CD14-positive monocyte (primary cell): ENCODE measurements at regions not wholly inside any gene's neighbourhood (a gene's known extent, or its start where the extent isn't known, plus 50 kb on each side); places are given as distances from the start of the nearest gene placed in this dataset.

Source experiments
- DNase-seq, 3 donors: peaks; one replicate each; pipeline ENCODE4 v3.0.0-alpha.2; 2011 to 2022
- H2AFZ ChIP-seq: 2 replicates; pipeline ENCODE4 v1.6.0; 2012; ENCODE audit warnings: mild to moderate bottlenecking, low read depth, low read length, inconsistent platforms; ENCODE audit not compliant: insufficient read depth, poor library complexity, severe bottlenecking
- H3K27ac ChIP-seq, 2 donors: 1 replicate in 1 of 2; 2 replicates in 1 of 2; pipeline ENCODE4 v1.5.1; 2012 to 2013; ENCODE audit warnings: low read length in 2 of 2, control low read depth in 1 of 2, inconsistent platforms in 1 of 2, low read depth in 1 of 2, mild to moderate bottlenecking in 1 of 2
- H3K27me3 ChIP-seq, 2 donors: one replicate each; pipeline versions ENCODE4 v1.6.0 to v1.6.1; 2011 to 2013; ENCODE audit warnings: low read length in 2 of 2; ENCODE audit not compliant: control insufficient read depth in 2 of 2, insufficient read depth in 2 of 2
- H3K36me3 ChIP-seq, 2 donors: replicated peaks in 1 of 2; 1 replicate in 1 of 2; 2 replicates in 1 of 2; pipeline versions ENCODE4 v1.5.1 to v1.6.1; 2012 to 2013; ENCODE audit warnings: low read length in 2 of 2, control low read depth in 1 of 2, inconsistent platforms in 1 of 2, mild to moderate bottlenecking in 1 of 2; ENCODE audit not compliant: insufficient read depth in 2 of 2, control insufficient read depth in 1 of 2
- H3K4me1 ChIP-seq, 2 donors: 1 replicate in 1 of 2; 2 replicates in 1 of 2; pipeline versions ENCODE4 v1.5.1 to v1.6.1; 2012 to 2013; ENCODE audit warnings: low read length in 2 of 2, control low read depth in 1 of 2, inconsistent platforms in 1 of 2, mild to moderate bottlenecking in 1 of 2, moderate library complexity in 1 of 2; ENCODE audit not compliant: insufficient read depth in 2 of 2, control insufficient read depth in 1 of 2
- H3K4me2 ChIP-seq: replicated peaks from 2 replicates; pipeline ENCODE3; 2012; ENCODE audit warnings: low read length, moderate library complexity, mild to moderate bottlenecking; ENCODE audit not compliant: poor library complexity, severe bottlenecking; ENCODE audit errors: extremely low read depth
- H3K4me3 ChIP-seq, 3 experiments: fragments of 200-600 bp in 1 of 3; sonication (generic) in 1 of 3; replicated peaks in 1 of 3; 1 replicate in 2 of 3; 2 replicates in 1 of 3; pipeline ENCODE4 v1.5.1; 2011 to 2013; ENCODE audit warnings: low read length in 3 of 3, mild to moderate bottlenecking in 3 of 3, control low read depth in 2 of 3, low read depth in 2 of 3, inconsistent platforms in 1 of 3, moderate library complexity in 1 of 3
- H3K79me2 ChIP-seq: 2 replicates; pipeline ENCODE4 v1.6.0; 2012; ENCODE audit warnings: mild to moderate bottlenecking, control low read depth, inconsistent platforms, low read length, moderate library complexity; ENCODE audit not compliant: insufficient read depth
- H3K9ac ChIP-seq: 2 replicates; pipeline ENCODE4 v1.6.0; 2017; ENCODE audit warnings: low read length, mild to moderate bottlenecking; ENCODE audit not compliant: insufficient read depth, poor library complexity, severe bottlenecking
- H3K9me3 ChIP-seq, 2 donors: replicated peaks in 1 of 2; 1 replicate in 1 of 2; 2 replicates in 1 of 2; pipeline versions ENCODE4 v1.5.1 to v1.6.1; 2012 to 2013; ENCODE audit warnings: low read length in 2 of 2, control low read depth in 1 of 2; ENCODE audit not compliant: control insufficient read depth in 1 of 2, insufficient read depth in 1 of 2
- H4K20me1 ChIP-seq: 2 replicates; pipeline ENCODE4 v1.6.0; 2012; ENCODE audit warnings: mild to moderate bottlenecking, low read length, control low read depth, moderate library complexity; ENCODE audit not compliant: insufficient read depth
- H3K27ac Mint-ChIP-seq, 7 donors: one replicate each; pipeline ENCODE4 v1.8.0; 2020; ENCODE audit warnings: mild to moderate bottlenecking in 7 of 7, mixed read lengths in 7 of 7, moderate library complexity in 6 of 7, inconsistent platforms in 2 of 7
- H3K27me3 Mint-ChIP-seq, 3 donors: one replicate each; pipeline ENCODE4 v1.8.0; 2021 to 2022; ENCODE audit warnings: low read depth in 3 of 3, mild to moderate bottlenecking in 3 of 3, mixed read lengths in 3 of 3, moderate library complexity in 3 of 3, inconsistent platforms in 1 of 3
- H3K36me3 Mint-ChIP-seq, 2 donors: one replicate each; pipeline ENCODE4 v1.8.0; 2020; ENCODE audit warnings: mixed read lengths in 2 of 2, inconsistent platforms in 1 of 2, mild to moderate bottlenecking in 1 of 2
- H3K4me1 Mint-ChIP-seq: one replicate; pipeline ENCODE4 v1.8.0; 2020; ENCODE audit warnings: mild to moderate bottlenecking, mixed read lengths
- H3K4me3 Mint-ChIP-seq, 2 donors: one replicate each; pipeline ENCODE4 v1.8.0; 2020; ENCODE audit warnings: mild to moderate bottlenecking in 2 of 2, mixed read lengths in 2 of 2, moderate library complexity in 1 of 2
- H3K9me3 Mint-ChIP-seq, 7 donors: one replicate each; pipeline ENCODE4 v1.8.0; 2020 to 2022; ENCODE audit warnings: mixed read lengths in 7 of 7, mild to moderate bottlenecking in 6 of 7, moderate library complexity in 6 of 7, inconsistent platforms in 2 of 7
- CTCF ChIP-seq: fragments of 200-600 bp; IDR thresholded peaks from one replicate; pipeline ENCODE4 v1.8.0; 2022; ENCODE audit warnings: antibody characterized with exemption, mild to moderate bottlenecking
- WGBS: methylation state at CpG from one replicate; pipeline ENCODE4 v1.1.5; 2013; ENCODE audit warnings: missing lambda C conversion rate; ENCODE audit not compliant: insufficient coverage; 5-methylcytosine and 5-hydroxymethylcytosine counted together
- intact Hi-C, 2 donors: fragments of 100-400 bp; cut with micrococcal nuclease; formaldehyde crosslinking; loops; one replicate each; pipeline versions ENCODE4 v1.15.0 to v1.15.1; 2023

GRCh38 chr12:125687820-125688219 lies 622.6 kb downstream of the AACS start:
- no peak overlapping the region for H3K9ac ChIP-seq
- H3K4me3 ChIP-seq, result no peak overlapping the region
- H3K4me3 Mint-ChIP-seq, result no peak overlapping the region
- intact Hi-C loops, result no loop called here
- H3K4me2 ChIP-seq, result no peak overlapping the region
- peaks cover 0 to 6% (median 0%) of the 10 kb centered on the region in 7 donors for H3K9me3 Mint-ChIP-seq
- no peak overlapping the region for H3K27ac ChIP-seq
- TF ChIP-seq CTCF, result no peak
- H3K79me2 ChIP-seq, result no peaks in the 10 kb centered on the region
- no peaks in the 10 kb centered on the region for H3K9me3 ChIP-seq
- no peaks in the 10 kb centered on the region for H3K36me3 Mint-ChIP-seq
- no peaks in the 10 kb centered on the region for H3K36me3 ChIP-seq
- no peaks in the 10 kb centered on the region for H4K20me1 ChIP-seq
- DNase-seq, result no peak
- H3K27ac Mint-ChIP-seq, result no peak overlapping the region
- peaks cover 0 to 6% (median 1%) of the 10 kb centered on the region in 3 donors for H3K27me3 Mint-ChIP-seq
- no peaks in the 10 kb centered on the region for H3K4me1 ChIP-seq
- WGBS, result 85% methylated on average over 7 of the region's 7 CpGs
- H3K4me1 Mint-ChIP-seq, result peaks cover 1% of the 10 kb centered on the region
- H2AFZ ChIP-seq, result no peak overlapping the region
- H3K27me3 ChIP-seq, result no peaks in the 10 kb centered on the region

- intact Hi-C loops, result no loop called here
- Histone ChIP-seq H2AFZ (no peak overlapping the region), H3K79me2 (no peaks in the 10 kb centered on the region), H3K4me3 (no peak overlapping the region), H3K4me2 (no peak overlapping the region), H3K9ac (no peak overlapping the region), H3K9me3 (no peaks in the 10 kb centered on the region), H3K27me3 (no peaks in the 10 kb centered on the region), H4K20me1 (no peaks in the 10 kb centered on the region), H3K36me3 (no peaks in the 10 kb centered on the region), H3K27ac (no peak overlapping the region), H3K4me1 (no peaks in the 10 kb centered on the region)
- Mint-ChIP-seq H3K4me1 (peaks cover 1% of the 10 kb centered on the region), H3K36me3 (no peaks in the 10 kb centered on the region), H3K4me3 (no peak overlapping the region), H3K27me3 (peaks cover 0 to 6% (median 1%) of the 10 kb centered on the region in 3 donors), H3K27ac (no peak overlapping the region), H3K9me3 (peaks cover 0 to 6% (median 0%) of the 10 kb centered on the region in 7 donors)
- no peak for TF ChIP-seq CTCF
- no peak for DNase-seq
- 95% methylated on average over 4 of the region's 7 CpGs for WGBS
These were observed 623.0 kb downstream of the AACS start for GRCh38 chr12:125688223-125688622.
